ENCODE measurements at regions not wholly inside any gene's neighbourhood (a gene's known extent, or its start where the extent isn't known, plus 50 kb on each side); places are given as distances from the start of the nearest gene placed in this dataset.

GRCh38 chr5:71865665-71866320 is 146.7 kb downstream of the CARTPT start:
- DNase-seq, result no peak

DNA sequence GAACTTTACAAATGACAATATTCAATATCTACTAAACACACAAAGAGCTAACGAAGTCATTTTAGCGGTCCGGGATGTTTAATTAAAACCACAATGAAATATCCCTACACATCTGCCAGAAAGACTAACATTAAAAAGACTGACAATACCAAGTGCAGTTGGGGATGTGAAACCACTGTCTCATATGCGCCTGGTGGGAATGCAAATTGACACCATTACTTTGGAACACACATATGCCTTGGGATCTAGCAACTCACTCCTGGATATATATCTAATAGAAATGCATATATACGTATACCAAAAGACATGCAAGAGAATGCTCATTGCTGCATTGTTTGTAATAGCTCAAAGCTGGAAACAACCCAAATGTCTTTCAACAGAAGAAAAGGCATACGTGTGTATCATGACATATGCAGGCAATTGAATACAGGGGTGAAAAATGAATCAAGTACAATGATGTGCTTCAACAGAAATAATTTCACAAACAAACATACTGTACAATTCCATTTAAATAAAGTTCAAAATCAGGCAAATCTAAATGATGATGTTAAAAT is 153.3 kb downstream of the CARTPT start:
- DNase-seq, result no peak

- DNase-seq, result no peak
Observed at GRCh38 chr5:71873191-71873591, 154.1 kb downstream of the CARTPT start.

DNA sequence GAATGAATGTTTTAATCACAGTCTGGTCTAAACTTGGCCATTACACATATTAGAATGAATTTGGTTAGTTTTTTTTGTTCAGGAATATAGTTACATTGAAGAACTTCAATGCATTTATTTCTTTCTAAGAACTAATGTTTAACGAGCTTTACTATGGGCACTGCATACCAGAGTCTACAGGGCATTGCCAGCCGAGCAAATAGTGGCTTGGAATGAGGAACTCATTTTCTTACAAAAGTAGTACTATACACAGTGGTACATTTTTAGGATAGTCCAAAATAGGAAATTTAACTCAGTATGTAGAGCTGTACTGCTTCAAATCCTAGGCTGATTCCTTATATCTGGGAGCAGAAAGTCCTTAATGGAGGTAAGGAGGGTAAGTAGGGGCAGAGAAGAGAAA is 155.4 kb downstream of the CARTPT start:
- no peak for DNase-seq

- DNase-seq, result no peak
Observed at GRCh38 chr5:71877511-71877910, 158.4 kb downstream of the CARTPT start.

DNA sequence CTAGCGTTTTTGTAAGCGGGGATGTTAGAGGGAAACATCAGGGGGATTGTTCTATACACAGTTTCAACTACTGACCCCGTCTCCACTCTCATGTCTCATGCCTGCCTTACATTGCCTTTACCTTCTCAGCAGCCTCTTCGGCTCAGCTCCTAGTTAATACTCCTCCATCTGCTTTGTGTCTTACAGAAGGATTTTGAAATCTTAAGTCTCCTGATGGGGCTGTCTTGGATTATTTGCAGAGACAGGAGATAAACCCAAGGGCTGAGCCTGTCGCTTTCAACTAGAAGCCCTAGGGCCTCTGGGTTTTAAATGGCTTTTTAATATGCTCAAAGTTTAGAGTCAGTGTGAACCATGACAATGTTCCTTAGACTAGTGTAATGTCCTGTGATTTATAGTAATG is 161.5 kb downstream of the CARTPT start:
- no peak for DNase-seq

DNA sequence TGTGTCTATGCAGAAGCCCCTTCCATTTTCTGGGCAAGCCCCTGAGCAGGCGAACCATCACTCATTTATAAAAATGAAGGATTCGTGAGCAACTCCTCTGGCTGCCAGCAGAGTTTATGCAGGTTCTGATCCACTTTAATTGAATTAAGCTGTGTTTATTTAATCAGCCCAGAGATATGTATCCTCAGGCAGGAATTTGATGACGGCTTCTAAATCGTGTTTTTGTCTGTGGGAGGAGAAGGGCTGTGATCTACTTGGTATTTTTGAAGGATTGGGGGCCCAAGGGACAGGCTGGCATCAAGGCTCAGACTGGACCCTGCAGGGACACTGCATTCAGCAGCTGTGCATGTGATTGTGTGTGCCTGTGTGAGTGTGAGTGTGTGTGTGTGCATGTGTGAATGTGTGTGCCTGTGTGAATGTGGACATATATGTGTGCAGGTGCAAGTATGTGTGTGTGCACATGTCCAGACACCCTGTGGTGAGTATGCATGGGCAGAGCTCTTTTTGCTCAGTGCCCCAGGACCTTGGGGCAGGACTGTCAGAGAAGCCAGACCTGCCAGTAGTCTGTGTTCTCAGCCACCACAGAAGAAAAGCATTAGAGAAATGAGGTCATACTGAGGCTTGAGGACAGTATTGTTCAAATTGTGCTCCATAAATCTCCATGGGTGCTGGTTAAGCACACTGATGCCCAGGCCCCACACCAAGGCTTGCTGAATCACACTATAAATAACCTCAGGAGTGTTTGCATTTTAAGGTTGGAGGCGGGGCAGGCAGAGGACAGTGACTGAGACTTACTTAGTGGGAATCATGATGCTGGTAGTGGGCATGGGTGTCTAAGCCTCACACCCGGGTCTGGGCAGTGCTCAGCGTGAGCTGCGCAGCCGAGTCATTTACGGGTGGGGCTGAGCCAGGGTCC is 164.0 kb downstream of the CARTPT start:
- no peak for DNase-seq

- DNase-seq, result no peak
Observed at GRCh38 chr5:71883742-71884103, 164.6 kb downstream of the CARTPT start.

DNA sequence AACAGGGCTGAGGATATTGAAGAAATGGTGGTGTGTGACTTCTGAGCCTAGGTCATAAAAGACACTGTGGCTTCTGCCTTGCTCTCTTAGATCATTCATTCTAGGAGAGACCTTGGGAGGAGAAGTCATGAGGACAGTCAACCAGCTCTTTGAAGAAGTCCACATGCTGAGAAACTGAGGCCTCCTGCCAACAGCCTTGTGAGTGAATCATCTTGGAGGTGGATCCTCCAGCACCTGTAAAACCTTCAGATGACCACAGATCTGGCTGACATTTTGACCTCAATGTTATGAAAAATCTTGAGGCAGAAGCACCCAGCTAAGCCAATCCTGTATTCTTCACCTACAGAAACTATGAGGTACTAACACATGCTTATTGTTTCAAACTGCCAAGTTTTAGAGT is 165.9 kb downstream of the CARTPT start:
- DNase-seq, result no peak

DNA sequence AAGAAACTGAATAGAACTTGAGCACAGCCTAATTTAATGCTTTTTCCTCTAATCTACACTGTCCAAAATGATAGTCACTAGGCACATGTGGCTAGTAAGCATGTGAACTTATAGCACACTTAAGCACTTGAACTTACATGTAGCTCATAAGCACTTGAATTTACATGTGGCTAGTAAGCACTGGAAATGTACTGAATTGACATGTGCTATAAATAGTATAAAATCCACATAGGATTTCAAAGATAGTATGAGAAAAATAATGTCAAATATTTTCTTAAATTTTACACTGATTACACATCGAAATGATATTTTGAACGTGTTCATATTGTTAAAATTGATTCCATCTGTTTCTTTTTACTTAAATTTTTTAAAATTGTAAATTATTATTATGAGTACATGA is 167.3 kb downstream of the CARTPT start:
- DNase-seq, result no peak

- DNase-seq, result peak; percentile 68
Observed at GRCh38 chr5:71887680-71888079, 168.6 kb downstream of the CARTPT start.

GRCh38 chr5:71891406-71891805 is 172.3 kb downstream of the CARTPT start:
- DNase-seq, result no peak

DNA sequence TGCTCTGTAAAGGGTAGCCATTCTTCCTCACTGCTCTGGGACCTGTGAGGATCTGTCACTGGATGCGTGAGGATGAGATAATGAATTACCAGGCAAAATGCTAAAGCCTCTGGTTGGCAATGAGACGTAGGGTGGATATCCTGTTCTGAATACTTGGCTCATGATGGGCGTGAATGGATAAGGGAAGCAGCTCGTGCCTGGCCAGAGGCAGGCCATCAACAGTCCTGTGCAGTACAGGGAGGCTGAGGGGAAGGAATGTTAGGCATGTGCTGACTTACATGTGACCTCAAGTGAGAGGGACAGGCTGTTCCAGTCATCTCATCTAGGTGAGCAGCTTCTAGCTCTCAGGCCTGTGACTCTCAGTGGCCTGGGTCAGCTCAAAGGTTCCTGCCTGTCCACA is 172.8 kb downstream of the CARTPT start:
- DNase-seq, result no peak

DNA sequence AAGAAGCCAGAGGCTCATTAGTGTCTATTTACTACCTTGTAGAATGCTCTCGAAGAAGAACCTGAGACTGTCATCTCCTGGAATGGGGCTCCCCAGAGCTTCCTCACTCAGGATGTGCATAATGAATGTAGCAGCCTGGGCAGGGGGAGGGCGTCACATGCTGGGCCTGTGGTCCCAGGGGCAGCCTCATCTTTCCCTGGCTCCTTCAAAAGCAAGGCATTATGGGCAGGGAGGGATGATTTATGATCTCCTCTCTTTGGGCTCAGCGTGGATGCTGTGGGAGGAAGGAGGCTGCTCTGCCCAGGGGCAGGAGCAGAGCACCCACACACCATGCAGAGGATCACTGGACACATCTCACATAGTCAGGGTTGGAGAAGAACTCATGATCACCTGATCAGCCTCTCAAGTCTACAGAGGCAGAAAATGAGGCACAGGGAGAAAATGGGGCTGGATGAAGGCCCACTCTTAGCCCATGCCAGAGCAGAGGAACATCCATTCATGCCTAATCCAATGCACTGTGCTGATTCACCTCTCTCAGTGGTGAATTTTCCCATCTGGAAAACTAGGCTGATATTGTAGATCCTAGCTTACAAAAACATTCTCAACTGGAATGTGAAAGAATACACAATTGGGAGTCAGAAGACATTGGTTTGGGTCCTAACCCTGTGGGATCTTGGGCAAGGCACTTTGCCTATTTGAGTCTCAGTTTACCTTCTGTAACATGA is 173.7 kb downstream of the CARTPT start:
- DNase-seq, result no peak

DNA sequence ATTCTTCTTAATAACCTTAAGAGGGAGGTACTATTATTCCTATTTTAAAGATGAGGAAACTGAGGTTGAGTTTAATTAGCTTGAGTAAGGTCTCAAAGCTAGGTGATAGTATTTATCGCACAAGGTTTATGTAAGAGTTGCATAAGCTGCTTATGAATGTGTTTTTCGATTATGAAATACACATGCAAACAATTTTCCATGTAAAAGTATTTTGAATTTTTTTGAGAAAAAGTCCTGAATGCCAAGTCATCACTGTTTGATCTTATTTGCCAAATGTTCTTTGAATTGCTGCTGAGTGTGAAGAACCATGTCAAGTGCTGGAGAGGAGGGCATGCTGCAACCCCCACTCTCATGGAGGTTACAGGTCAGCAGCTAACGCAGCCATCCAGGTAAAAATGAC is 174.4 kb downstream of the CARTPT start:
- DNase-seq, result no peak

DNA sequence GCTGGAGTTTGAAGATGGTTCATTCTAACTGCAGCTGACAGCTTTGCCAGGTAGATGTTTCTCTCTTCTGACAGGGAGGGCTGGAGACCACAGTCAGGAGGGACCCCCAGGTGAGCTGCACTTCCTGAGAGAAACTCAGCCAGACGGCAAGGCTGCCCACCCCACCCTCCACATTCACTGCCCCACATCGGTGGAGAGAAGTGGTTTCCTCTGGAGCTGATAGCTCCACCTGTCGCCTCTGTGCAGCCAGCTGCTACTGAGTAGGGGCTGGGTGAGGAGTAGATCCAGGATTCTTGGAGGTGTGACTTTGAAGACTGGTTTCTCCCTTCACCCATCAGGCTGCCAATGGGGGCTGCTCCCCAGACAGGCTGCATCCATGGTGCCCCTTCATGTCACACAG is 175.0 kb downstream of the CARTPT start:
- no peak for DNase-seq

DNA sequence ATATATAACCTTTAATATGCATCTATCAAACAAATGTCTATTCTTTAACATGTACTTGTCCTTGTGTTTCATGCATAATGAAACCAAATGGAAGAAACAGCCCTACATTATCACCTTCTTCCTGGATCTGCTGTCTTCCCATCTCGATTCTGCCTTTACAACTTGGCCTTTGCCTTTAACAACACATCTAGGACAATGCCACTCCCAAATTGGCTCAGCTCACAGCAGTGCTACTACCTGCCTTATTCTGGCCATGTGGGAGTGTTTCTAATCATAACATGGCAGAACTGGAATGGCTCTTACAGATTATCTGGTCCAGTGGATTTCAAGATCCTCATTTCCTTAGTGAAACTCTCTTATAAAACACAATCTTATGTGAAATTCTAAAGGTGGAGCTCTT is 176.5 kb downstream of the CARTPT start:
- DNase-seq, result no peak

DNA sequence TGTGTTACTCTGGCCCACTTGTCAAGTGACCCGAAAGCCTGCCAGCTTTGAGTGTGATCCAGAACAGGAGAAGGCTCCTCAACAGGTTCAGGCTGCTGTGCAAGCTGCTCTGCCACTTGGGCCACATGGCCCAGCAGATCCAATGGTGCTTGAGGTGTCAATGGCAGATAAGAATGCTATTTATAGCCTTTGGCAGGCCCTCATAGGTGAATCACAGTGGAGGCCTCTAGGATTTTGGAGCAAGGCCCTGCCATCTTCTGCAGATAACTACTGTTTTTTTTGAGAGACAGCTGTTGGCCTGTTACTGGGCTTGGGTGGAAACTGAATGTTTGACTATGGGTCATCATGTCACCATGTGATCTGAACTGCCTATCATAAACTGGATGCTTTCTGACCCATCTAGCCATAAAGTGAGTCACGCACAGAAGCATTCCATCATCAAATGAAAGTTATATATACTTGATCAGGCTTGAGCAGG is 180.8 kb downstream of the CARTPT start:
- DNase-seq, result no peak

DNA sequence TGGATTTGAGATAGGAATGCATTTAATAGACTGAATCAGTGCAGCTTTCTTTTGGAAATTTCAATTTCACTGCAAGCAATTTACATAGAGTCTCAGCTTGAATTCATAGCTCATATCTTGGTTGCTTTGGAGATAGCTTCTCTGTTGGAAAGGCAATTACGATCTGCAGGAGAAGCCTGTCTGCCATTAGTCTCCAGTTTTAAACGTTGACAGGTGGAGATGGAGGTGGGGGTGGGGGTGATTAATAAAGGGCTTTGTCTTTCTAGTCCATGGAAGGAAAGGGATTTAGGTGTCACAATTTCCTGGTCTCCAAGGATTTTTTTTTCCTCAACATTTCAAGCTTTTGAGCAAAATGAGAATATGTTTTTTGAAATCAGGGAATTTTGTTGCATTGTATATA is 184.7 kb downstream of the CARTPT start:
- no peak for DNase-seq

DNA sequence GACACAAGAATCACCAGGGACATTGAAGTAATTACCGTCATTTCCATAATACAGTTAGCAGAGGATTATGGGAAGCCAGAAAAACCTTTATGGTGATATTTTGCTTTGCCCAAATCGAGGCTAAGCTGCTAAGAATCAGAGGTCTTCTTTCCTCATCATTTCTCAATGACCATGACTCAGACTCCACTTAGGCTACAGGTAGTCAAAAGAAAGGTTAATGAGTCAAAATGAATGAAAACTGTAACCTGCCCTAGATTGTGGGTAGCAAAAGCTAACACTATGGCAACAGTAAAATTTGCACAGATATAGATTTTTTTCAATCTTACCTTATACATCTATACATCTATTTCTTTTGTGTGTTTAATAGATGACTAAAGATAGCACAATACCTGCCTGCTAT is 185.8 kb downstream of the CARTPT start:
- DNase-seq, result no peak

GRCh38 chr5:71905834-71906711 is 187.0 kb downstream of the CARTPT start:
- no peak for DNase-seq

DNA sequence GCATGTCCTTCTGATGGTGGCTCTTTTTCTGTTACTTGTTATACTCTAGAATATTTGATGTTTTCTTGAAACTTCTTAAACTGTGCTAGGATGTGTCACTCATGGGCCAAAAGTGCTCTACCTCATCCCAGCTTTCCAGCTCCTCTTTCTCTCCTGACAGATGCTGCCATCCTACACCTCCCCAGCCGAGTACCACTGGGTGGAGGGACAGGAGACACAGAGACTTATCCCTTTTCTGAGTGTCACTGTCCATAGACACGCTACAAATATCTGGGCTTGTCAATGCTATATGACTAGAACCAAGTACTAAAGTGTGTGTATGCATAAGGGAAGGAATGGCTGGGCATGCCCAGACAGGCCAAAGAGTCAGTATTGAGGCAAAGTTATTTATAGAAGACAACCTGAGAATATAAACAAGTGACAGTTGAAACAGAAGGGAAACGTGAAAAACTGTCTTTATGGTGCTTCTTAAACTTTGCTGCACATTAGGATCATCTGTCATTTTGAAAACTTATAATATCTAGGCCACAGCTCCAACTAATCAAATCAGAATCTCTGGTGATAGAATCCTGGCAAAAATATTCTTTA is 188.0 kb downstream of the CARTPT start:
- DNase-seq, result no peak

Measured in amniotic stem cell (primary cell).